ENCODE measurements at regions not wholly inside any gene's neighbourhood (a gene's known extent, or its start where the extent isn't known, plus 50 kb on each side); places are given as distances from the start of the nearest gene placed in this dataset.

DNA sequence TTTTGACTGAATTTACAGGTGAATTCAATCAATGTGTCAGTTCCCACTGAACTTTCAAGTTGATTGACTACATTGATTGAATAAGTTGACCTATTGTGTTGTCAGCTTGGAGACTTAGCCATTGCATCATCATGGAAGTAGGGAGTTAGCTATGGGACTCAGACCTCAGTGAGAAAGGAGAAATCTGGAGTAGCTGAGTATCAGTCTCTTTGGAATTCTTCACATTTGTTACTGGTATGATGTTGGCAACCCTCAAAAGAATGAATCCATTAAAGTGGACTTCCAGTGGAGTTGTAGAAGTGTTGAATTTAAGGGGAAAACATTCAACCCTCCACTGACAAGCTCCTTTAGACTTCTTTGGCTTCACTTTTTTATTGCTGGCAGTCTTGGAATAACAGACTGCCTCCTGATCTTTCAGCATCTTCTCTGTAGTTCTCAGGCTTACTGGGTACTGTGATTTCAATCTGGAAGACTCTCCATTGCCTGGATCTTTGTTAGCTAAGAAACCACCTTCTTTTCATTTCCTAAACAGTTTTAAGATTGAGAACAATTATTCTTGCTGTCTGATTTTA is 160.3 kb upstream of the NRP1 start:
- no peak for TF ChIP-seq POLR2A (IDR thresholded peaks at IDR 0.05)
- TF ChIP-seq, protein P1, sequence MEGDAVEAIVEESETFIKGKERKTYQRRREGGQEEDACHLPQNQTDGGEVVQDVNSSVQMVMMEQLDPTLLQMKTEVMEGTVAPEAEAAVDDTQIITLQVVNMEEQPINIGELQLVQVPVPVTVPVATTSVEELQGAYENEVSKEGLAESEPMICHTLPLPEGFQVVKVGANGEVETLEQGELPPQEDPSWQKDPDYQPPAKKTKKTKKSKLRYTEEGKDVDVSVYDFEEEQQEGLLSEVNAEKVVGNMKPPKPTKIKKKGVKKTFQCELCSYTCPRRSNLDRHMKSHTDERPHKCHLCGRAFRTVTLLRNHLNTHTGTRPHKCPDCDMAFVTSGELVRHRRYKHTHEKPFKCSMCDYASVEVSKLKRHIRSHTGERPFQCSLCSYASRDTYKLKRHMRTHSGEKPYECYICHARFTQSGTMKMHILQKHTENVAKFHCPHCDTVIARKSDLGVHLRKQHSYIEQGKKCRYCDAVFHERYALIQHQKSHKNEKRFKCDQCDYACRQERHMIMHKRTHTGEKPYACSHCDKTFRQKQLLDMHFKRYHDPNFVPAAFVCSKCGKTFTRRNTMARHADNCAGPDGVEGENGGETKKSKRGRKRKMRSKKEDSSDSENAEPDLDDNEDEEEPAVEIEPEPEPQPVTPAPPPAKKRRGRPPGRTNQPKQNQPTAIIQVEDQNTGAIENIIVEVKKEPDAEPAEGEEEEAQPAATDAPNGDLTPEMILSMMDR (IDR thresholded peaks at IDR 0.05) = no peak
- TF ChIP-seq POLR2AphosphoS5 (IDR thresholded peaks at IDR 0.05; ENCODE audit: insufficient read depth in 1 of 2, low read depth in 1 of 2) = no peak
